Brain microvascular endothelial cell (primary cell): ENCODE measurements at regions not wholly inside any gene's neighbourhood (a gene's known extent, or its start where the extent isn't known, plus 50 kb on each side); places are given as distances from the start of the nearest gene placed in this dataset.

Source experiments
- DNase-seq: peaks from one replicate; pipeline ENCODE4 v3.0.0-alpha.2; 2020
- H3K27ac ChIP-seq: fragments of 250-450 bp; sonication (Bioruptor Pico); 2 replicates; pipeline ENCODE4 v1.5.1; 2020; ENCODE audit warnings: mild to moderate bottlenecking, moderate library complexity
- H3K27me3 ChIP-seq: fragments of 250-450 bp; sonication (Bioruptor Pico); replicated peaks from 2 replicates; pipeline ENCODE4 v1.5.1; 2020; ENCODE audit warnings: mild to moderate bottlenecking
- H3K36me3 ChIP-seq: fragments of 250-450 bp; sonication (Bioruptor Pico); replicated peaks from 2 replicates; pipeline ENCODE4 v1.5.1; 2020; ENCODE audit warnings: mild to moderate bottlenecking
- H3K4me3 ChIP-seq: 2 replicates; pipeline ENCODE4 v1.5.1; 2011; ENCODE audit warnings: low read depth, mild to moderate bottlenecking, control low read depth, low read length, moderate library complexity
- CTCF ChIP-seq: IDR thresholded peaks from 2 replicates; pipeline ENCODE4 v1.5.1; 2011; ENCODE audit warnings: low read depth, mild to moderate bottlenecking, moderate library complexity, low read length, control low read depth, inconsistent platforms; ENCODE audit errors: missing control alignments
- in situ Hi-C: cut with HindIII; loops from 2 replicates; pipeline ENCODE4 v1.10.0; 2017; ENCODE audit warnings: low sequenced_read_pairs, low pct_ligation_motif_present

GRCh38 chr17:72056727-72057290 is 64.0 kb upstream of the SOX9 start:
- in situ Hi-C loops = no loop called here
- Histone ChIP-seq H3K27ac (no peak overlapping the region), H3K27me3 (peaks cover 3% of the 10 kb centered on the region), H3K4me3 (no peak overlapping the region), H3K36me3 (no peaks in the 10 kb centered on the region)
- no peak for TF ChIP-seq CTCF
- no peak for DNase-seq

GRCh38 chr17:72060084-72060483 is 60.7 kb upstream of the SOX9 start:
- no peak for DNase-seq
- in situ Hi-C loops = no loop called here
- Histone ChIP-seq H3K36me3 (no peaks in the 10 kb centered on the region), H3K4me3 (no peak overlapping the region), H3K27ac (no peak overlapping the region), H3K27me3 (no peaks in the 10 kb centered on the region)
- TF ChIP-seq CTCF = no peak

- H3K4me3 ChIP-seq = no peak overlapping the region
- no peak for DNase-seq
- in situ Hi-C loops = no loop called here
- no peaks in the 10 kb centered on the region for H3K36me3 ChIP-seq
- no peaks in the 10 kb centered on the region for H3K27me3 ChIP-seq
- H3K27ac ChIP-seq = no peak overlapping the region
- no peak for TF ChIP-seq CTCF
Measured at GRCh38 chr17:72063262-72063661, 57.6 kb upstream of the SOX9 start.

GRCh38 chr17:72063756-72064450 is 56.9 kb upstream of the SOX9 start:
- Histone ChIP-seq H3K27me3 (no peaks in the 10 kb centered on the region), H3K27ac (no peak overlapping the region), H3K36me3 (no peaks in the 10 kb centered on the region), H3K4me3 (no peak overlapping the region)
- TF ChIP-seq CTCF = no peak
- in situ Hi-C loops = no loop called here
- DNase-seq = no peak

- Histone ChIP-seq H3K4me3 (no peak overlapping the region), H3K36me3 (no peaks in the 10 kb centered on the region), H3K27me3 (no peaks in the 10 kb centered on the region), H3K27ac (no peak overlapping the region)
- no peak for DNase-seq
- no peak for TF ChIP-seq CTCF
- in situ Hi-C loops = no loop called here
Measured at GRCh38 chr17:72064606-72065193, 56.1 kb upstream of the SOX9 start.
